SK-N-SH (cell line): ENCODE measurements at regions not wholly inside any gene's neighbourhood (a gene's known extent, or its start where the extent isn't known, plus 50 kb on each side); places are given as distances from the start of the nearest gene placed in this dataset.

ENCODE experiments used
- CTCF ChIA-PET: fragments of 300-600, 350-600 bp; formaldehyde crosslinking; extraction: SDS; loops from one replicate; lab custom pipeline; 2021; lab: Yijun Ruan, JAX
- POLR2A ChIA-PET: fragments of 350-600 bp; sonication (Branson Sonifier 250); formaldehyde crosslinking; extraction: SDS; loops from one replicate; lab custom pipeline; 2020; ENCODE audit warnings: antibody characterized with exemption, inconsistent platforms; lab: Yijun Ruan, JAX
- DNase-seq: peaks from one replicate; pipeline ENCODE4 v3.0.0; 2012
- H2AFZ ChIP-seq: fragments of 200-600 bp; sonication (generic); 2 replicates; pipeline ENCODE4 v1.8.1; 2016; ENCODE audit warnings: antibody characterized with exemption, mild to moderate bottlenecking, low read depth
- H3F3A ChIP-seq: fragments of 200-600 bp; sonication (generic); replicated peaks from 2 replicates; pipeline ENCODE3; 2016; ENCODE audit warnings: antibody characterized with exemption, mild to moderate bottlenecking; ENCODE audit not compliant: insufficient read depth
- H3K27ac ChIP-seq, 2 experiments: fragments of 200-500 bp in 1 of 2; fragments of 200-600 bp in 1 of 2; sonication (Bioruptor generic) in 1 of 2; sonication (generic), shearing (Covaris generic) in 1 of 2; 2 replicates each; pipeline versions ENCODE4 v1.5.1 to v1.6.1; 2014 to 2016; ENCODE audit warnings: low read depth in 2 of 2, inconsistent platforms in 1 of 2, low read length in 1 of 2, mild to moderate bottlenecking in 1 of 2, mixed read lengths in 1 of 2
- H3K27me3 ChIP-seq: fragments of 200-600 bp; sonication (generic), shearing (Covaris generic); 2 replicates; pipeline ENCODE4 v1.6.1; 2016; ENCODE audit warnings: mixed run types; ENCODE audit not compliant: insufficient read depth
- H3K36me3 ChIP-seq, 2 experiments: fragments of 200-500 bp in 1 of 2; fragments of 200-600 bp in 1 of 2; sonication (Bioruptor generic) in 1 of 2; sonication (generic) in 1 of 2; replicated peaks in 1 of 2; 2 replicates each; pipeline versions ENCODE3 to v1.5.1; 2014 to 2016; ENCODE audit warnings: low read length in 1 of 2, mild to moderate bottlenecking in 1 of 2; ENCODE audit not compliant: insufficient read depth in 2 of 2, control insufficient read depth in 1 of 2
- H3K4me1 ChIP-seq, 2 experiments: fragments of 200-500 bp in 1 of 2; fragments of 200-600 bp in 1 of 2; sonication (Bioruptor generic) in 1 of 2; sonication (generic), shearing (Covaris generic) in 1 of 2; 2 replicates each; pipeline versions ENCODE4 v1.5.1 to v1.6.1; 2014 to 2016; ENCODE audit warnings: low read depth in 1 of 2, low read length in 1 of 2, mixed run types in 1 of 2; ENCODE audit not compliant: insufficient read depth in 2 of 2, control insufficient read depth in 1 of 2
- H3K4me2 ChIP-seq: fragments of 200-600 bp; sonication (generic), shearing (Covaris generic); 2 replicates; pipeline ENCODE4 v1.6.1; 2017; ENCODE audit warnings: mixed run types
- H3K4me3 ChIP-seq, 2 experiments: fragments of 200-500 bp in 1 of 2; fragments of 200-600 bp in 1 of 2; sonication (Bioruptor generic) in 1 of 2; sonication (generic), shearing (Covaris generic) in 1 of 2; 2 replicates each; pipeline versions ENCODE4 v1.5.1 to v1.8.1; 2014 to 2016; ENCODE audit warnings: low read depth in 2 of 2, inconsistent platforms in 1 of 2, low read length in 1 of 2, mild to moderate bottlenecking in 1 of 2, mixed read lengths in 1 of 2, moderate library complexity in 1 of 2
- H3K79me2 ChIP-seq: fragments of 200-600 bp; sonication (generic); 2 replicates; pipeline ENCODE4 v1.8.1; 2017; ENCODE audit warnings: mild to moderate bottlenecking; ENCODE audit not compliant: insufficient read depth
- H3K9ac ChIP-seq: fragments of 200-600 bp; sonication (generic); 2 replicates; pipeline ENCODE4 v1.6.1; 2017; ENCODE audit warnings: mixed run types
- H3K9me2 ChIP-seq: fragments of 200-600 bp; sonication (generic); 2 replicates; pipeline ENCODE4 v1.6.1; 2017; ENCODE audit warnings: mixed run types
- H3K9me3 ChIP-seq: fragments of 200-600 bp; sonication (generic); 2 replicates; pipeline ENCODE4 v1.6.1; 2017; ENCODE audit warnings: mixed run types, mild to moderate bottlenecking, moderate library complexity
- H4K20me1 ChIP-seq: fragments of 200-600 bp; sonication (generic); 2 replicates; pipeline ENCODE4 v1.6.1; 2017; ENCODE audit warnings: mild to moderate bottlenecking, mixed run types; ENCODE audit not compliant: insufficient read depth
- EP300 ChIP-seq, 2 experiments: IDR thresholded peaks; 2 replicates each; pipeline versions ENCODE4 v1.4.0 to v1.6.1; 2012; ENCODE audit warnings: borderline replicate concordance in 1 of 2, low read depth in 1 of 2, low read length in 1 of 2
- GATA2 ChIP-seq: sonication (generic); formaldehyde crosslinking; IDR thresholded peaks from 2 replicates; pipeline ENCODE4 v1.5.0; 2020; ENCODE audit warnings: mild to moderate bottlenecking, missing genetic modification reagents
- MAX ChIP-seq: IDR thresholded peaks from 2 replicates; pipeline ENCODE4 v1.4.0; 2012; ENCODE audit warnings: low read depth
- NRF1 ChIP-seq: IDR thresholded peaks from 2 replicates; pipeline ENCODE4 v1.6.1; 2012; ENCODE audit warnings: low read depth, mild to moderate bottlenecking, low read length
- REST ChIP-seq: IDR thresholded peaks from 2 replicates; pipeline ENCODE4 v1.6.1; 2012; ENCODE audit warnings: mild to moderate bottlenecking, low read depth, low read length, moderate library complexity
- RFX5 ChIP-seq: IDR thresholded peaks from 2 replicates; pipeline ENCODE4 v1.6.1; 2012; ENCODE audit warnings: mild to moderate bottlenecking, improper control_type of control experiment, low read length
- TEAD4 ChIP-seq: IDR thresholded peaks from 2 replicates; pipeline ENCODE4 v1.4.0; 2012; ENCODE audit warnings: mild to moderate bottlenecking, borderline replicate concordance; ENCODE audit not compliant: insufficient read depth
- USF2 ChIP-seq: fragments of 150-350 bp; IDR thresholded peaks from 2 replicates; pipeline ENCODE4 v1.6.1; 2017; ENCODE audit warnings: antibody characterized with exemption, low read length, low read depth, borderline replicate concordance
- WGBS: methylation state at CpG from one replicate; pipeline ENCODE4 v1.1.6; 2017; ENCODE audit warnings: low lambda C conversion rate; 5-methylcytosine and 5-hydroxymethylcytosine counted together

- no peaks in the 10 kb centered on the region for H3K36me3 ChIP-seq
- TF ChIP-seq GATA2 (CRISPR knock-in tag) (no peak), RFX5 (no peak), REST (no peak), NRF1 (no peak), USF2 (no peak)
- TF ChIP-seq, all 33 proteins: peak for 0
- Histone ChIP-seq H3K9me2 (no peaks in the 10 kb centered on the region), H3K4me1 (no peaks in the 10 kb centered on the region; a peak in 2 of 4 replicates), H3K4me2 (no peak overlapping the region), H3K79me2 (no peaks in the 10 kb centered on the region), H4K20me1 (no peaks in the 10 kb centered on the region), H3K27ac (no peak overlapping the region), H3K9ac (no peak overlapping the region), H2AFZ (no peak overlapping the region), H3K27me3 (no peaks in the 10 kb centered on the region), H3F3A (no peaks in the 10 kb centered on the region), H3K9me3 (no peaks in the 10 kb centered on the region), H3K4me3 (no peak overlapping the region)
- POLR2A ChIA-PET, result no interaction called here
- DNase-seq, result no peak
- CTCF ChIA-PET, result interaction anchor here (0.9 kb wide), 1 partner anchor 195 kb away, joined by 4 read pairs; no protein-coding TSS in a partner anchor
- WGBS, result 66% methylated on average over 4 of the region's 4 CpGs
Observed at GRCh38 chr12:24256684-24257083, 307.2 kb upstream of the SOX5 start.

GRCh38 chr12:24255920-24256665 lies 306.6 kb upstream of the SOX5 start:
- H3K27me3 ChIP-seq, result no peaks in the 10 kb centered on the region
- no peaks in the 10 kb centered on the region for H3K9me3 ChIP-seq
- H3K9me2 ChIP-seq, result no peaks in the 10 kb centered on the region
- POLR2A ChIA-PET, result no interaction called here
- H3K27ac ChIP-seq, result no peak overlapping the region
- DNase-seq, result no peak
- CTCF ChIA-PET, result interaction anchor here (0.9 kb wide), 1 partner anchor 196 kb away, joined by 4 read pairs; no protein-coding TSS in a partner anchor
- TF ChIP-seq NRF1 (no peak), EP300 (IDR thresholded peaks at IDR 0.05; ENCODE audit: borderline replicate concordance in 1 of 2, low read depth in 1 of 2, low read length in 1 of 2) (no peak), TEAD4 (no peak), MAX (no peak)
- no peaks in the 10 kb centered on the region for H4K20me1 ChIP-seq
- no peaks in the 10 kb centered on the region for H3F3A ChIP-seq
- 55% methylated on average over 7 of the region's 7 CpGs for WGBS
- no peaks in the 10 kb centered on the region for H3K79me2 ChIP-seq
- no peak overlapping the region for H3K4me2 ChIP-seq
- H3K36me3 ChIP-seq, result no peaks in the 10 kb centered on the region
- H3K9ac ChIP-seq, result no peak overlapping the region
- H2AFZ ChIP-seq, result no peak overlapping the region
- H3K4me1 ChIP-seq, result no peaks in the 10 kb centered on the region; a peak in 2 of 4 replicates
- H3K4me3 ChIP-seq, result no peak overlapping the region
